Right lung (tissue), 2 donors: ENCODE measurements at regions not wholly inside any gene's neighbourhood (a gene's known extent, or its start where the extent isn't known, plus 50 kb on each side); places are given as distances from the start of the nearest gene placed in this dataset.
"Not testable (repeated sequence)": the region's sequence is repeated elsewhere in the genome, so short reads cannot be mapped to it uniquely, and the experiment has no call there.

Source experiments
- DNase-seq, 2 donors: peaks; one replicate each; pipeline ENCODE4 v3.0.0-alpha.2; 2013

DNA sequence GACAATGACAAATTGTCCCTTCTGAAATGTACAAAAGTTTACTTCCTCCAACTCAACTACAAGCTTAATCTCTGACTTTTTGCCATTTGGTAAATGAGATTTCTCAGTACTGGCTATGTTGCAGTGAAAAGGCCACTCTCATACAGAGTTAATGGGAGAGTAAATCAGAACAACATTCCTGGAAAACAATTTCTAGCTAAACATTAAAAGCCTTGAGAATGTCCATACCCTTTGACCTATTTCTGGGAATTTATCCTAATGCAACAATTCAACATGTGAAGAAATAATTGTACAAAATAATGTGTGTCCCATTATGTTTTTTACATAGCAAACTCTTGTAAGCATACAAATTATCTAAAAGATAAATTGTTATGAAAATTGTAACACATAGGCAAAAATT, 56.3 kb upstream of the SPEF2 start:
- no peak for DNase-seq

- DNase-seq, result no peak
These were observed 59.9 kb upstream of the SPEF2 start for GRCh38 chr5:35557748-35558147.

DNA sequence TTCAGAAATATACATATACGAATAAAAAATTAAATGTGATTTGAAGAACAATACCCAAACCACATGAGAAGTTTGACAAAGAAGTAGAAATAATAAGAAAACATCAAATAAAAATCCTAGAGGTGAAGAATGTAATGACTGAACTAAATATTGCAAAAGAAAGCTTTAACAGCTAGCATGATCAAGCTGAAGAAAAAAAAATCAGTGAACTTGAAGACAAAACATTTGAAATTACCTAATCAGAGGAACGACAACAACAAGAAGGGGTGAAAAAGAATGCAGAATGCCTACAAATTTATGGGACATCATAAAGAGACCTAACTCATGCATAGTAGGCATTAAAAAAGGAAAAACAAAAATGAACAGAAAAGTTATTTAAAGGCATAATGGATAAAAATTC, 60.5 kb upstream of the SPEF2 start:
- DNase-seq, result no peak

DNA sequence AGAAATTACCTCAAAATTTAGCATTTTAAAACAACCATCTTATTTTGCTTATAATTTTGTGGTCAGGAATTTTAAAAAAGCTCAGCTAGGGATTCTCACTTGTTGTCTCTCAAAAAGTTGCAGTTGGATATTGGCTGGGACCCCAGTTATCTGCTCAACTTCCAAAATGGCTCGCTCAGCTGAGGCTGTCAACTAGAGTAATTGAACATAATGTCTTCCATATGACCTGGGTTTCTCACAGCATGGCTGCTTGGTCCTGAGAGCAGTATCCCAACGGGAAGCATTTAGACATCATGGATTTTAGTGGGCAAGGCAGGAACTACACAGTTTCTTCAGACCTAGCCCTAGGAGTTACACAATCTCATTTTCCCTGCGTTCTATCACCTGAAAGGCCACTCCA, 63.6 kb upstream of the SPEF2 start:
- DNase-seq, result no peak

GRCh38 chr5:35545190-35545589, 72.5 kb upstream of the SPEF2 start:
- DNase-seq, result no peak

DNA sequence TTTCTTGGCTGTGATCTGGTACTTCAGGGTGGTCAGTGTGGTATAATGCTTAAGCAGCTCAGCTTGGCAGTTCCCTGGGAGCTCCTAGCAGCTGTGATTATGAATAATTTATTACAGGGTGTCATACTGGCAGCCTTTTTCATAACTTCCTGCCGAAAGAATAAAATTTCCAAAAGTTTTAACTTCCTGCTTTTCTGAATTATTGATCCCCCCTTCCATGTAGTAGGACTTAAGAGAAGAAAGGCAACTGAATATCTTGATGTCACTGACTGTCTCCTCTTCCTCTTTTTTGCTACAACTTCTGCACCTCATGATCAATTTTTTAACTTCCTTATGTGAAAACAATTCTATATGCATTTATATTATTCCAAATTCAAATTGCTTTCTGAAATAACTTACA, 74.3 kb upstream of the SPEF2 start:
- no peak for DNase-seq

GRCh38 chr5:35540002-35540401, 77.7 kb upstream of the SPEF2 start:
- no peak for DNase-seq

GRCh38 chr5:35538198-35538931, 79.3 kb upstream of the SPEF2 start:
- no peak for DNase-seq

- DNase-seq, result no peak
These were observed 84.5 kb upstream of the SPEF2 start for GRCh38 chr5:35533156-35533555.

DNA sequence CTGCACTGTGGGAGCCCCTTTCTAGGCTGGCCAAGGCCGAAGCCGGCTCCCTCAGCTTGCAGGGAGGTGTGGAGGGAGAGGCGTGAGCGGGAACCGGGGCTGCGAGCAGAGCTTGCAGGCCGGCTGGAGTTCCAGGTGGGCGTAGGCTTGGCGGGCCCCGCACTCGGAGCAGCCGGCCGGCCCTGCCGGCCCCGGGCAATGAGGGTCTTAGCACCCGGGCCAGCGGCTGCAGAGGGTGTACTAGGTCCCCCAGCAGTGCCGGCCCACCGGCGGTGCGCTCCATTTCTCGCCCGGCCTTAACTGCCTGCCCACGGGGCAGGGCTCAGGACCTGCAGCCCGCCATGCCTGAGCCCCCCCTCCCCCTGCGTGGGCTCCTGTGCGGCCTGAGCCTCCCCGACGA, 86.1 kb upstream of the SPEF2 start:
- not testable (repeated sequence) for DNase-seq

GRCh38 chr5:35518104-35518503, 99.6 kb upstream of the SPEF2 start:
- DNase-seq, result no peak

DNA sequence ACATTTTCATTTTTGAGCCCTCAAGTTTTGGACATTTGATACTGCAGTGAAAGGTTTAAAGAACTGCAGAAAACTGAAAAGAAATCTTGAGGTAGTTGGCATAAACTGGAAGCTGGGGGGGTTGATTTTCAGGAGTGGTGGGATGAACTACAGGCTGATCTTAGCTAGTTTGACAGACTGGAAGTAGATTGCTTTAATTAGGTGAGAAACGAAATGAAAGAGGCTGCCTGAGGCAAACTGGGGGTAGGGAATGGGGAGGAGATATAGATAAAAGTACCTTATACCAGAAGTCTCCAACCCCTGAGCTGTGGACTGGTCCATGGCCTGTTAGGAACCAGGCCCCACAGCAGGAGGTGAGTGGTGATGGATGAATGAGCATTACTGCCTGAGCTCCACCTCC, 101.4 kb upstream of the SPEF2 start:
- DNase-seq, result no peak

- DNase-seq, result no peak
These were observed 104.1 kb upstream of the SPEF2 start for GRCh38 chr5:35513612-35514011.

DNA sequence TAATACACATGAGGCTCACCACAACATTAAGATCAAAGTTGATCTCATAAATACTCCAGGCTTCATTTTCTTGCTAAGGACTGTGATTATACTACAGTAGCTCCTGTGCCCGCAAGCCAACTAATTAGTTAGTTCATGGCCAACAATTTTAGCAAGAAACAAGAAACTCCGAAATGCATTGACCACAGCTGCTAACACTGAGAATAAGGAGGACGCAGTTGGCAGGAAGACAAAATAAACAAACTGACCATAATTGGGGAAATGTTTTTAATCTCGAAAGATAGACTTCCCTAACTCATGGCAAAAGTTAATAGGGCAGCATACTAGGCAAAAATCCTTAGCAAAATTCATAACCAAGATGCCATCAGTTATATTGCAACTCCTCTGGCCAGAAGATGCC, 115.5 kb upstream of the SPEF2 start:
- no peak for DNase-seq

GRCh38 chr5:35488791-35489190, 128.9 kb upstream of the SPEF2 start:
- no peak for DNase-seq

GRCh38 chr5:35488055-35488454, 129.6 kb upstream of the SPEF2 start:
- DNase-seq, result no peak

- DNase-seq, result no peak
These were observed 130.2 kb upstream of the SPEF2 start for GRCh38 chr5:35487233-35488025.

DNA sequence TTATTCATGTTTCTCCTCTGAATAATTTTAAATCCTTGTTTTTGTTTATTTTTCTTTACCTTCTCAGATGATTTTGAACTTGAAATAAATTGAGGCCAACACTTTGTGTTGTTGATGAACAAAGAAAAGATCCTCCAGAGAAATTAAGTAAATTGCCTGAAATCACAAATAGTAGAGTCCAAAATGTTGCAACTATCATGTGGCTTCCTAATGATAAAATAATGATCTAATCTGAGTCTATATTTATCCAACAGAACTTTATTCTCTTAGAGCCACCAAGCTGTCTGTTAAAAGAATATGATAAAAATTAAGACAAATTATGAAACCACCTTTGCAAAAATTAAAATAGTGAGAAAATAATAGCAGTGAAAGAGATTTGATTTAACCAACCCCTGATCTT, 132.2 kb upstream of the SPEF2 start:
- no peak for DNase-seq

- no peak for DNase-seq
These were observed 133.4 kb upstream of the SPEF2 start for GRCh38 chr5:35484241-35484640.

GRCh38 chr5:35483780-35484179, 133.9 kb upstream of the SPEF2 start:
- no peak for DNase-seq

DNA sequence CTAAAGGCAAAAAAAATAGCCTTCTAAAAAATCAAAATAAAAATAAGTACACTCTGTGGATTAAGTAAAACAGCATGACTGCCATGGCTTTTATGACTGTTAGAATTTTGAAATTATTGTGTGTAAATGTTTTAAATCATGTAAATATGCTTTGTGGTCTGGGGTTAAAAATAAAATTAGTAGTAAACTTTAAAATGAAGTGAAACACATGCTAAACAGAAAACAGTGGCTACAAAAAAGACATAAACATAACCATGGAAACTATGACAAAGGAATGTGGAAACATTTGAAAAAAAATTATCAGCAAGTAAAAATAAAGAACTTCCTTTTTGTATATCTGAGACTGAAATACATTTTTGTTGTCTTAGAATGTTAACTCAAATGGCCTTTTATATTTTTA, 134.5 kb upstream of the SPEF2 start:
- DNase-seq, result no peak

- no peak for DNase-seq
These were observed 135.4 kb upstream of the SPEF2 start for GRCh38 chr5:35482167-35482755.
